WTC11 (cell line): ENCODE measurements at regions not wholly inside any gene's neighbourhood (a gene's known extent, or its start where the extent isn't known, plus 50 kb on each side); places are given as distances from the start of the nearest gene placed in this dataset.

ENCODE experiments used
- NR2C2 ChIP-seq: sonication (generic); formaldehyde crosslinking; IDR thresholded peaks from 2 replicates; pipeline ENCODE4 v1.8.0; 2022; ENCODE audit warnings: mild to moderate bottlenecking, missing genetic modification reagents
- TF ChIP-seq, protein P1 (sequence below): fragments of 200-600 bp; IDR thresholded peaks from 2 replicates; pipeline ENCODE4 v1.8.0; 2022; ENCODE audit warnings: antibody characterized with exemption
- TF ChIP-seq, protein P2 (sequence below): sonication (generic); formaldehyde crosslinking; IDR thresholded peaks from 2 replicates; pipeline ENCODE4 v1.8.1; 2022; ENCODE audit warnings: mild to moderate bottlenecking, moderate library complexity, missing genetic modification reagents
- TF ChIP-seq, protein P3 (sequence below): fragments of 250-450 bp; sonication (Bioruptor Pico); conservative IDR thresholded peaks from 2 replicates; pipeline ENCODE4 v1.9.0; 2021; ENCODE audit warnings: mild to moderate bottlenecking

DNA sequence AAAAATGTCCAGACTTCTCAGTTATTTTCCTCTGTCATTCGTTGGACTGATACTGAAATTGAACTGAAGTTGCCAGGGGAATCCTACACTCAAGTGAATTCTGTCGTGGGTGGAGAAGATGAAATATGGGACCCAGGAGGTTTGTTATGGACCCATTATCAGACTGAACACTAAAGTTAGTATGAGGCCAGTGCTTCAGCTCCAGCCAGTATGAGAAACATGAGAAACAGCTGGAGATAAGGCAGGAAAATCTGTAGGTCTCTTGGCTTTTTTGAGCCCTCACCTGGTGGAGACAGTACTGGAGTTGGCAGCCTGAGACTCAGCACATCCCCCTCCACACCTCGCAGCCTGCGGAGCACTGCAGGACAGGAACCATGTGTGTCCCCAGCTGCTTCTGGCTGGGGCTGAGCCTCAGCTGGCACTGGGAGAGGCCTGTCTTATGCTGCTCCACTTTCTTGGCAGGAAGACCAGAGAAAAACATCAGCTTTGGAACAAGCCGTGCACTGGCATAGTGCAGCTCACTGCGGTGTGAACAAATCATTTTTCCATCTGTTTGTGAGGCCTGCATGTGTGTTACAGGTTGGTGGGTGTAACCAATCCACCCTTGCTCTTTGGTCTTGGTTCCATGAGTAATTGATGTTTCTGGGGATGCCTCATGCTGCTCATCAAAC, 641.0 kb downstream of the FGF9 start:
- TF ChIP-seq, protein P1, sequence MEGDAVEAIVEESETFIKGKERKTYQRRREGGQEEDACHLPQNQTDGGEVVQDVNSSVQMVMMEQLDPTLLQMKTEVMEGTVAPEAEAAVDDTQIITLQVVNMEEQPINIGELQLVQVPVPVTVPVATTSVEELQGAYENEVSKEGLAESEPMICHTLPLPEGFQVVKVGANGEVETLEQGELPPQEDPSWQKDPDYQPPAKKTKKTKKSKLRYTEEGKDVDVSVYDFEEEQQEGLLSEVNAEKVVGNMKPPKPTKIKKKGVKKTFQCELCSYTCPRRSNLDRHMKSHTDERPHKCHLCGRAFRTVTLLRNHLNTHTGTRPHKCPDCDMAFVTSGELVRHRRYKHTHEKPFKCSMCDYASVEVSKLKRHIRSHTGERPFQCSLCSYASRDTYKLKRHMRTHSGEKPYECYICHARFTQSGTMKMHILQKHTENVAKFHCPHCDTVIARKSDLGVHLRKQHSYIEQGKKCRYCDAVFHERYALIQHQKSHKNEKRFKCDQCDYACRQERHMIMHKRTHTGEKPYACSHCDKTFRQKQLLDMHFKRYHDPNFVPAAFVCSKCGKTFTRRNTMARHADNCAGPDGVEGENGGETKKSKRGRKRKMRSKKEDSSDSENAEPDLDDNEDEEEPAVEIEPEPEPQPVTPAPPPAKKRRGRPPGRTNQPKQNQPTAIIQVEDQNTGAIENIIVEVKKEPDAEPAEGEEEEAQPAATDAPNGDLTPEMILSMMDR: no peak
- TF ChIP-seq, protein P2, sequence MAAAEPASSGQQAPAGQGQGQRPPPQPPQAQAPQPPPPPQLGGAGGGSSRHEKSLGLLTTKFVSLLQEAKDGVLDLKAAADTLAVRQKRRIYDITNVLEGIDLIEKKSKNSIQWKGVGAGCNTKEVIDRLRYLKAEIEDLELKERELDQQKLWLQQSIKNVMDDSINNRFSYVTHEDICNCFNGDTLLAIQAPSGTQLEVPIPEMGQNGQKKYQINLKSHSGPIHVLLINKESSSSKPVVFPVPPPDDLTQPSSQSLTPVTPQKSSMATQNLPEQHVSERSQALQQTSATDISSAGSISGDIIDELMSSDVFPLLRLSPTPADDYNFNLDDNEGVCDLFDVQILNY (CRISPR knock-in tag): no peak
- TF ChIP-seq NR2C2 (CRISPR knock-in tag): no peak
- TF ChIP-seq, protein P3, sequence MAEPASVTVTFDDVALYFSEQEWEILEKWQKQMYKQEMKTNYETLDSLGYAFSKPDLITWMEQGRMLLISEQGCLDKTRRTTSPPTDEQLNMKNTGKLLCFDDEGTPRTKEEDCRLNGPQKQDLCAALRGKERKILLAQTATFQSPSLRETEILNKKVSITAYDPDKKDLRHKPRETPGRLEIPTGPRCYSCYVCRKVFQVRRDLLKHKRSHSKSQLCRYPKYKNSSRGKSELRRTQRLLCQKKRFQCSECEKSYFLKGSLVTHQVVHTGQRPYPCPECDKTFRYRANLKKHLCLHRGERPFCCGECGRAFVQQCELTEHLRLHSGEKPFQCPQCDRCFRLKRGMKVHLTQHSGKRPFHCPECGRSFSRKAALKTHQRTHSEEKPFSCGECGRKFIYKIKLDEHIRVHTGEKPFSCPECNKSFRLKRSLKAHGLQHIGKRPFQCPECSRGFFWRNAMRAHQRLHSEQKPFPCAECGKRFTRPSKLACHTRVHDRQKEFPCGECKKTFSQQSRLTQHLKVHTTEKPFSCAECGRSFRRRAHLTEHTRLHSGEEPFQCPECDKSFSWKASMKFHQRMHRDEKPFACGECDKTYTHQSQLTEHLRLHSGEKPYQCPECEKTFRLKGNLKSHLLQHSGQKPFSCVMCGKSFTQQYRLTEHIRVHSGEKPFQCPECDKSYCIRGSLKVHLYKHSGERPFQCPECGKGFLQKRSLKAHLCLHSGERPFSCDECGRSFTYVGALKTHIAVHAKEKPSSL: no peak
